ENCODE measurements at regions not wholly inside any gene's neighbourhood (a gene's known extent, or its start where the extent isn't known, plus 50 kb on each side); places are given as distances from the start of the nearest gene placed in this dataset.

- H2AFZ ChIP-seq (ENCODE audit: insufficient read depth, low read depth, low read length, poor library complexity, severe bottlenecking), result no peak overlapping the region
- no peak overlapping the region for H3K27ac ChIP-seq (ENCODE audit: low read length in 2 of 2)
- H3K27me3 Mint-ChIP-seq, result no peaks in the 10 kb centered on the region
- H3K4me2 ChIP-seq (replicated peaks; ENCODE audit: low read depth, low read length, poor library complexity, severe bottlenecking), result no peak overlapping the region
- no peaks in the 10 kb centered on the region for H3K79me2 ChIP-seq (ENCODE audit: control insufficient read depth, insufficient read depth, low read length)
- H3K27me3 ChIP-seq (replicated peaks in 1 of 4; ENCODE audit: control extremely low read depth in 1 of 4, control insufficient read depth in 3 of 4, insufficient read depth in 4 of 4, low read length in 3 of 4), result no peaks in the 10 kb centered on the region
- ATAC-seq (ENCODE audit: low read depth) (no peak), DNase-seq (no peak)
- no peaks in the 10 kb centered on the region for H3K36me3 ChIP-seq (replicated peaks in 1 of 2; ENCODE audit: control extremely low read depth in 1 of 2, control insufficient read depth in 1 of 2, extremely low read depth in 1 of 2, insufficient read depth in 2 of 2, low read length in 1 of 2)
- no peaks in the 10 kb centered on the region for H3K4me1 ChIP-seq (ENCODE audit: control insufficient read depth in 2 of 2, insufficient read depth in 2 of 2, low read length in 2 of 2)
- ChIA-PET POLR2A (no interaction called here), CTCF (no interaction called here)
- WGBS (ENCODE audit: insufficient coverage), result no CpG with 5 or more reads among the region's 1 CpG
- no peaks in the 10 kb centered on the region for H4K20me1 ChIP-seq (ENCODE audit: control insufficient read depth, insufficient read depth, low read length, poor library complexity, severe bottlenecking)
- H3K4me3 ChIP-seq (ENCODE audit: control extremely low read depth in 1 of 5, extremely low read depth in 1 of 5, insufficient read depth in 1 of 5, low read depth in 2 of 5, low read length in 4 of 5), result no peak overlapping the region
- peaks cover 3% of the 10 kb centered on the region for H3K9me3 Mint-ChIP-seq (ENCODE audit: insufficient read depth)
- no peak overlapping the region for H3K4me3 Mint-ChIP-seq
- no peaks in the 10 kb centered on the region for H3K9me3 ChIP-seq (ENCODE audit: control extremely low read depth in 1 of 3, control insufficient read depth in 2 of 3, insufficient read depth in 1 of 3, low read length in 2 of 3)
- no peak overlapping the region for H3K9ac ChIP-seq (ENCODE audit: low read length)
- no peak overlapping the region for H3K27ac Mint-ChIP-seq
- H3K4me1 Mint-ChIP-seq, result no peaks in the 10 kb centered on the region
- TF ChIP-seq EZH2 (IDR thresholded peaks at IDR 0.05; ENCODE audit: borderline replicate concordance, insufficient read depth, low read depth, low read length, poor library complexity, severe bottlenecking), result no peak
- no peak for TF ChIP-seq CTCF (IDR thresholded peaks at IDR 0.05)
- intact Hi-C loops (cut with micrococcal nuclease), result no loop called here
Measured at GRCh38 chr1:214720561-214720960, 117.6 kb downstream of the CENPF start.

GRCh38 chr1:214727274-214727673 lies 124.3 kb downstream of the CENPF start:
- H3K36me3 ChIP-seq (replicated peaks in 1 of 2; ENCODE audit: control extremely low read depth in 1 of 2, control insufficient read depth in 1 of 2, extremely low read depth in 1 of 2, insufficient read depth in 2 of 2, low read length in 1 of 2), result no peaks in the 10 kb centered on the region
- no peak overlapping the region for H3K4me2 ChIP-seq (replicated peaks; ENCODE audit: low read depth, low read length, poor library complexity, severe bottlenecking)
- no peak overlapping the region for H3K9ac ChIP-seq (ENCODE audit: low read length)
- WGBS (ENCODE audit: insufficient coverage), result 56% methylated on average over 3 of the region's 7 CpGs
- no peaks in the 10 kb centered on the region for H3K27me3 Mint-ChIP-seq
- TF ChIP-seq CTCF (IDR thresholded peaks at IDR 0.05) (no peak), EZH2 (IDR thresholded peaks at IDR 0.05; ENCODE audit: borderline replicate concordance, insufficient read depth, low read depth, low read length, poor library complexity, severe bottlenecking) (no peak)
- peaks cover 7% of the 10 kb centered on the region for H3K9me3 Mint-ChIP-seq (ENCODE audit: insufficient read depth)
- ChIA-PET CTCF (no interaction called here), POLR2A (no interaction called here)
- H3K9me3 ChIP-seq (ENCODE audit: control extremely low read depth in 1 of 3, control insufficient read depth in 2 of 3, insufficient read depth in 1 of 3, low read length in 2 of 3), result peaks cover 0 to 9% (median 0%) of the 10 kb centered on the region in 3 donors
- H3K79me2 ChIP-seq (ENCODE audit: control insufficient read depth, insufficient read depth, low read length), result no peaks in the 10 kb centered on the region
- H3K27me3 ChIP-seq (replicated peaks in 1 of 4; ENCODE audit: control extremely low read depth in 1 of 4, control insufficient read depth in 3 of 4, insufficient read depth in 4 of 4, low read length in 3 of 4), result no peaks in the 10 kb centered on the region
- DNase-seq (no peak), ATAC-seq (ENCODE audit: low read depth) (no peak)
- H3K4me3 ChIP-seq (ENCODE audit: control extremely low read depth in 1 of 5, extremely low read depth in 1 of 5, insufficient read depth in 1 of 5, low read depth in 2 of 5, low read length in 4 of 5), result no peak overlapping the region
- H3K27ac Mint-ChIP-seq, result no peak overlapping the region
- H2AFZ ChIP-seq (ENCODE audit: insufficient read depth, low read depth, low read length, poor library complexity, severe bottlenecking), result no peak overlapping the region
- H3K4me1 ChIP-seq (ENCODE audit: control insufficient read depth in 2 of 2, insufficient read depth in 2 of 2, low read length in 2 of 2), result no peaks in the 10 kb centered on the region
- no peak overlapping the region for H3K27ac ChIP-seq (ENCODE audit: low read length in 2 of 2)
- intact Hi-C loops (cut with micrococcal nuclease), result no loop called here
- no peak overlapping the region for H3K4me3 Mint-ChIP-seq
- no peaks in the 10 kb centered on the region for H3K4me1 Mint-ChIP-seq
- no peaks in the 10 kb centered on the region for H4K20me1 ChIP-seq (ENCODE audit: control insufficient read depth, insufficient read depth, low read length, poor library complexity, severe bottlenecking)
